Fibroblast of skin of back (primary cell): ENCODE measurements at regions not wholly inside any gene's neighbourhood (a gene's known extent, or its start where the extent isn't known, plus 50 kb on each side); places are given as distances from the start of the nearest gene placed in this dataset.

ENCODE experiments used
- DNase-seq: peaks from one replicate; pipeline ENCODE4 v3.0.0-alpha.2; 2013

DNA sequence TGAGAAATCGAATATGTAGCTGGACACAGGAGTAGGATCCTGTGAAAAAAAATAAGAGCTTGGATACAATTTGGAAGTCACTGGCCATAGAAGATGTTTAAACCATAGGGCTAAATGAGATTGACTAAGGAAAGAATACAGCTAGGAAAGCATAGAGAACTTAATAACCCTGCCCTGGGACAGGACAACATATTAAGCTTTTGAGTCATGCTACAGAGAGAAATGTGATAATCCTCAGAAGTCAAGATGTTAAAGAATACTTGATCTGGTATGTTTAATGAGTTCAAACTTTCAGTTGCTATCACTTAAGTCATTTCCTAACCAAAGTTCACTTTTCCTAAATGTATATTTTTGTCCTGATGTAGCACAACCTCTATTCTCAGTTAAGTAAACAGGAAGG, 154.6 kb upstream of the TSHZ2 start:
- DNase-seq = peak; percentile 13

DNA sequence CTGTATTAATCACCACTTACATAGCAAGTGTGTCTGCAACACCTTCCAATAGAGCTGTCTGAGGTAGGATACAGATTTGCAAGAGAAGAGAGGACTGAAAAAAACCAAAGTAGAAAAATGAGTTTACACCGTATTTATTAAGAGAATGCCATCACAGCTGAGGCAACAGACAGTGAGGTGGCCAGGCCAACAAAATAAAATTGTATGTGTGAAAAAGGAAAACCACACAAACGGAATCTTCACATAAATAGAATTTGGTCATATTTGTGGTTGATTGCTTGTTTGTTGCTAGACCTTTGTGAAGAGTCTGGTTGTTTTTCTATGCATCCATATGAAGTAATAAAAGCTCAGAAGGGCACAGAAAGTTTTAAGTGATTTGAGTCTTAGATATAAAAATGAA, 157.8 kb upstream of the TSHZ2 start:
- no peak for DNase-seq

- DNase-seq = peak; percentile 6
Observed at GRCh38 chr20:52812231-52812847, 159.8 kb upstream of the TSHZ2 start.

DNA sequence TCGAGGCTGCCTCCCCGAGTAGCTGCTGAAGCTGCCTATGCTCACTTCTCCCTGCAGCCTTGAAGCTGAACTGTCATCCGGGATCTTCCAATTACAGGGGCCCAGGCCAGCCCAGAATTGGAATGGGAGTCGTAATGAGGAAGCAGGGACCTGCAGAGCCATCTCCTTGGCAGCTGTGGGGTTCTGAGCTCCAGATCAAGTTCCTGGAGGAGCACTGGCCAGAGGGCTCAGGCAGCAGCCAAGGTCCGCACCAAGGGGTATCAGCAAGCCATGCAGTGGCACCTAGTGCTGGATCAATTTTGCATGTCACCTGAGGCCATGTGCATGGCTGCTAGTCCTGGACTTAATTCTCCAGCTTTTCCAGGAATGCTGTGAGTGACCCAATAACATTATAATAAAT, 163.2 kb upstream of the TSHZ2 start:
- no peak for DNase-seq

- no peak for DNase-seq
Observed at GRCh38 chr20:52806918-52807317, 165.2 kb upstream of the TSHZ2 start.

- DNase-seq = no peak
Observed at GRCh38 chr20:52805843-52806242, 166.3 kb upstream of the TSHZ2 start.

DNA sequence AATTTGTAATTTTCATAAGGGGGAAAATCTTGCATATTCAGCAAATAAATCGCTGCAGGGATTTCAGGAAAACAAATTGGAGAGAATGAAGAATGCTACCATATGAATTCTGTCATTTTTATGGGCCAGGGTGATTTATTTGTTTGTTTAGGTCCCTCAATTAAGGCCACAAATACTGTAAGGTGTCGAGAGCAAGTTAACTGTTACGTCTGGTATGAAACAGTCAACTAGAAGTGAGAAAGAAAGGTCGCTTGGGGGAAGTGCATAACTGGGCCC, 166.9 kb upstream of the TSHZ2 start:
- no peak for DNase-seq

DNA sequence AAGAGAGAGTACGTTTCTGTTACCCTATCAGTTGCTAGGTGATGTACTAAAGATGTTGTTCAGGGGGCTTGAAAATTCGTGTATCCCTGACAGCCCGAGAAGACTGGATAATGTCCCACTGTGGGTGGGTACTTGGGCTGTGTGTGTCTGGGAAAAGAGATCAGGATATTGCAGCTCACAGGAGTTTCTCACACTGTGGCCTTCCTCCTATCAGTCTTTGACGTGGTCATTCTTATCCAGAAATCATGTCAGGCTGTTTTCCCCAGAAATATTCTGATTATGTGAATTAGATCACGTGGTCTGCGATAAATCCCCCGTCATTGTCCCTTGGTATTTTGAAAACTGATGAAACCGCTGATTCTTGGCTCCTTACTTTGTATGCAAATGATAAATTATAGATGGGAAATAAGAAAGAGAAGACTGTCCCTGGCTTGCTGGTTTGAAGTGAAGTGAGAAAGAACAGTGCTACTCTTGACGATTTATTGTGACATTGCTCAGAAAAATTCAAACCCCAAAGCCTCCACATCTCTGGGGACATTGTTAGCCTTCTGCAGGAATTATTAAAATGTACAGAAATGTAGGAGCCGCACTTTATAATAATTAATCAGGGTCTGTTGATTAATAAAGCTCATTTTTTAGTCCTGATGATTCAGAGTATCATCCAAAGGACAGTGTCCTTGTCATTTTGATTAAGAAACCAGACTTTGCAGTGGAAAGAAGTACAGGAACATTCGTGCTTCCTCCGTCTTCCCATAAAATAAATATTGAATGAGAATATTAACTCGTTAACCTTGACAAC, 167.5 kb upstream of the TSHZ2 start:
- no peak for DNase-seq

DNA sequence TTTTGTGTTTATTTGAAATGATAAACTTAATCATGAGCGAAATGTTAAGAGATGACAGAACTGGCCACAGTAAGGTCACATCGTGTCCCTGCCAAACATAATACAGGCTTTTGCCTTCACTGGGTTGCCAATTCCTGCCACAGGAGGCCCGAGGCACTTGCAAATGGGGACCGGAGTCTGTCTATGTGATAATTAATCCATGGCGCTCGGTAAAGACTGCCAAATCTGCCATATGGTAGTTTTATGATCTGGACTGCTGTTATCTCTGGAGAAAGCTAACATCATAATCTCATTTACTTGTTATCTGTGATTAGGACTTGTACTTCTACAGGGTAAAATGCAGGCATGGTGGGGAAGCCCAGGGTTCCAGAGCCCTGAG, 170.5 kb upstream of the TSHZ2 start:
- DNase-seq = no peak

GRCh38 chr20:52800734-52801627, 171.2 kb upstream of the TSHZ2 start:
- DNase-seq = no peak

- no peak for DNase-seq
Observed at GRCh38 chr20:52799130-52799529, 173.0 kb upstream of the TSHZ2 start.

DNA sequence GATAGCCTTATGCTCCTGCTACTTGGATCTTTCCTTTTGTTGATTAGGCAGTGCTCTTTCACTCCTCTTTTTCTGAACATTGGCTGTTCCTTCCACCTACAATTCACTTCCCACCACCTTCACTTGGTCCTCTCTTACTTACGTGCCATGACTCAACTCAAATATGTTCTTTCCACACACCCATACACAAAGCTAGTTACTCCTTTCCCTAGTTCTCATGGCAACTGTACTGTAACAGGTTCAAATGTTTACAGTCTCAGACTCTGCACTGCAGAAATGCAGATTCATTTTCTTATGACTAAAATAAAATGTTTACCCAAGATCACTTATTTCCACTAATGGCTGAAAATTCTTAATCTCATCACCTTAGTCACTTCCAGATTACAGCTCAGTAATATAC, 174.0 kb upstream of the TSHZ2 start:
- no peak for DNase-seq

DNA sequence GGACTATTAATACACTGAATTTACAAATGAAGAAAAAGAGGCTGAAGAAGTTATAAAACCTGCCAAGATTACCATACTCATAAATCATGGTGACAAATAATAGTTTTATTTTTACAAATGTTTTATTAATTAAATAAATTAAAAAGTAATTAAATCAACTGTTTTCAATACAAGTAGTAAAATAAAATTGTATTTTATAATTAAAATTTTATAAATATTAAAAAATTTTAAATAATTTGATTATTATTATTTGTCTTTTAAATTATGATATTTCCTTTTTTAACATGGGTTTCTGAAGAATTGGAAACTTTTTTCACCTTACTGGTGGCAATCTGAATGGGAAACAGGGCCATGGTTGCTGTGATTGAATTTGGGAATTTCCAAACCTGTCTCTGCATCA, 177.3 kb upstream of the TSHZ2 start:
- no peak for DNase-seq

DNA sequence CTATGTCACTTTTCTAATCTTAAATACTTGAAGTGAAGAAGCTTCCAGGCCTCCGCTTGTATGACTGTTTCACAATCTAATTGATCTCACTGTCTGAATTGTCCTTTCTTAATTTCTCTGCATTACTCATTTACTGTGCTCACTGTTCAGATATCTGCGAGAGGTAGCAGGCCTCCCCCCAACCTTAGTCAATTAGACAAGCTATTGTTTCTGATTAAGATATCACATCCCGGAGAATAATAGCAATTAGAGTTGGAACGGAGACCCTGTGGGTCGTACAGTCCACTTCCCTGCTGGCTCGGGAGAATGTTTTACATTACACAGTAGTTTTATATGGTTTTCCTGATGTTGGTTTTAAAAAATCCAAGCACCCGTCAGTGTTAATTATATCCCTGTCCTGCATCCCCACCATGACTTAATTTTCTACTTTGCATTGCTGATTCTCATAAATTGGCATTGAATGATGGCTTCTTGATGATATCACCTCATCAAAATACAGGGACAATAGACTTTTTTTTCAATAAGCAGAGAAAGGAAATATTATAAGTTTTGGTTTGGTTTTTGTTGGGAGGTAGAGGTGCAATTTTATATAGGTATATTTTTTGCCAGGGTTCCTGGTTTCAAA, 178.7 kb upstream of the TSHZ2 start:
- DNase-seq = no peak

DNA sequence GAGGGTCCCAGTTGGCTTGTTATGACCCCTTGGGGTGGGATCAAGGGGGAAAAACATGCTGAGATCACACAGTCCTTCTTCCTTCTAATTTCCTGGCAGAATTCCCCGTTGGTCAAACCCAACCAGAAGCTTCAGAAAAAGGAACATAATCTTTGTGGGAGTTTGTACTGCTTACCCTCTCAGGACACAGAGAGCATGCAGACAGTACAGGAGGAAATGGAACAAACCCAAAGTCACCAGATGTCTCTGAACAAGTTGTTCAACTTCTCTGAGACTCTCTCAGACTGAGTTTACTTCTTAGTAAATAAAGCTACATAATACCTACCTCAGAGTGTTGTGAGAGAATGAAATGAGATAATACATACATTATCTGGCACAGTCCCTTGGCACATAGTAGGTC, 181.1 kb upstream of the TSHZ2 start:
- DNase-seq = no peak

DNA sequence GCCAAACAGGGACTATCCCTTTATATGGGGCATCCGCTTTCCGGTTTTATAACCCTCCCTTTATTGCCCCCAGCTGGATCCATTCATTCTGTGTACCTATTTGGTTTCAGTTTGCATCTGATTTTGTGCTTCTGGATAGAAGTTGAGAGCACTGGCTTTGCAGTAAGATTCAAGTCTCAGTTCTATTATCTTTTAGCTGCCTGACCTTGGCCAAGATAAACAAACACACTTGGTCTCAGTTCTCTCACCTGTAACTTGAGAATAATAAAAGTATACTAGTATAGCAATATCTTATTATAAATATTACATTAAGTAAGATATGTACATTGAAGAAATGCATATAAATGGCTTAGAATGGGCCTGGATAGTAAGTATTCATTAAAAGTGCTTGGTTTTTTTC, 182.4 kb upstream of the TSHZ2 start:
- no peak for DNase-seq

DNA sequence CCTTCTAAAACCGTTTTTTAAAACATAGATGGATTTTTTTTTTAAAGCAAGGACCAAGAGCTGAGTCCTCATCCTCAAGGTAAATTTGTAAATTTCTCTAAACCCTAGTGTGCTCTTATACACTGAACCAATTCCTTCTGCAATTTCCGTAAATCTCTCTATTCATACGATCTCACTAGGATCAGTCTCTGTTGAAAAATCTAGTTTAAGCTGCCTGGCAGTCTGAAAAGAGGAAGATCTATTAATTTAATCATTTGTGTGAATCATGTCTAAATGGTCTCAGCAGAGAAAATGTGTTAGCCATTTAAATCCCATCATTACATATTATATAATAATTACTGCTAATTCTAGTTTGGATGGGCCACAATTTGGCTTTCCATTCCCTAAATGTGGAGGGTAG, 184.2 kb upstream of the TSHZ2 start:
- DNase-seq = no peak

- DNase-seq = no peak
Observed at GRCh38 chr20:52787216-52787615, 184.9 kb upstream of the TSHZ2 start.

DNA sequence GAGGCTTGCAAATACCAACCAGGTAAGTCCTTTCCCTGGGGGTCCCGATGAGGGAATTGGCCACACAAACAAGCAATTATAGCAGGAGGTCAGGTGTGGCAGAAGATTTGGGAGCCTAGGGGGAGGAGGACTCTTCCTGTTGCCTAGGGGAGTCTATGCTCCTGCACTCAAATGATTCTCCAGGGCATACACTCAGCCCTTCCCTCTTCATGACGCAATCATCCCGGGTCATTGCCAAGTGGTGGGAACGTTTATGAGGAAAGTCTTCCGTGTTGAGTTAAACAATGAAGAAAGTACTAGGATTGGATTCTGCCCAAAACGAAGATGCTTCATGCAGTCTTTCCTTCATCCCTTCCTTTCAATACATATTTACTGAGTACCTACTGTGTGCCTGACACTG, 186.5 kb upstream of the TSHZ2 start:
- DNase-seq = no peak

- peak; percentile 12 for DNase-seq
Observed at GRCh38 chr20:52783769-52784168, 188.4 kb upstream of the TSHZ2 start.

- DNase-seq = no peak
Observed at GRCh38 chr20:52780462-52780861, 191.7 kb upstream of the TSHZ2 start.

- DNase-seq = no peak
Observed at GRCh38 chr20:52779125-52779524, 193.0 kb upstream of the TSHZ2 start.

DNA sequence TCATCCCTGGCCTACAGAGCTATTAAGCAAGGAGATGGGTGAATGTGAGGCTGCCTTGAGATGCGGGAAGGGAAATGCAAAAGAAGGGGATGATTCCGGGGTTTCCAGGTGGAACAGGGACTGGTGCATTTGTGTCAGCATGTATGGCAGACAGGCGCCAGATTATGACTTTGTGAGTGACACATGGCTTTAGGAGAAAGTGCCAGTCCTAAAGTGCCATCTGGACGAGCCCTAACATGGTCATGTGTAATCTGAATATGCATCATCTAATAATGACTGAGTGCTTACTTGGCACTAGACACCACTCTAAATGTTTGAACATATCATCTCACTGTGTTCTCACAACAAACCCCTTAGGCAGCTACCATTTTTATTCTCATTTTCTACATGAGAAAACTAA, 195.0 kb upstream of the TSHZ2 start:
- DNase-seq = no peak
